Stomach (tissue), 4 donors: ENCODE measurements at regions not wholly inside any gene's neighbourhood (a gene's known extent, or its start where the extent isn't known, plus 50 kb on each side); places are given as distances from the start of the nearest gene placed in this dataset.

Experiments
- CTCF ChIP-seq, 7 experiments: fragments of 450-650 bp in 4 of 7; fragments of 200-600 bp in 3 of 7; sonication (generic) in 3 of 7; IDR thresholded peaks; one replicate each; pipeline ENCODE4 v1.5.1; 2016 to 2019; ENCODE audit warnings: antibody characterized with exemption in 7 of 7, control low read depth in 2 of 7, mild to moderate bottlenecking in 1 of 7
- POLR2A ChIP-seq, 4 donors: fragments of 450-650 bp; IDR thresholded peaks; one replicate each; pipeline ENCODE4 v1.6.1; 2016; ENCODE audit warnings: antibody characterized with exemption in 4 of 4, control low read depth in 2 of 4, mild to moderate bottlenecking in 1 of 4, moderate library complexity in 1 of 4

- TF ChIP-seq CTCF (IDR thresholded peaks at IDR 0.05) (no peak), POLR2A (IDR thresholded peaks at IDR 0.05) (no peak)
Measured at GRCh38 chr9:7376213-7376612, 423.4 kb downstream of the DMAC1 start.
